Adipocyte (in vitro differentiated cells): ENCODE measurements at regions not wholly inside any gene's neighbourhood (a gene's known extent, or its start where the extent isn't known, plus 50 kb on each side); places are given as distances from the start of the nearest gene placed in this dataset.

Experiments used
- DNase-seq: peaks from one replicate; pipeline ENCODE4 v3.0.0-alpha.2; 2015; ENCODE audit warnings: low read depth
- H3K27me3 ChIP-seq: replicated peaks from 2 replicates; pipeline ENCODE4 v1.7.0; 2013; ENCODE audit warnings: mild to moderate bottlenecking, low read length, moderate library complexity; ENCODE audit not compliant: control insufficient read depth, insufficient read depth
- H3K36me3 ChIP-seq: 2 replicates; pipeline ENCODE4 v1.7.0; 2013; ENCODE audit warnings: low read length, mild to moderate bottlenecking, moderate library complexity; ENCODE audit not compliant: control insufficient read depth, insufficient read depth, severe bottlenecking
- H3K4me1 ChIP-seq: 2 replicates; pipeline ENCODE4 v1.7.0; 2013; ENCODE audit warnings: mild to moderate bottlenecking, low read length, moderate library complexity; ENCODE audit not compliant: control insufficient read depth, insufficient read depth
- H3K4me3 ChIP-seq: 2 replicates; pipeline ENCODE4 v1.7.0; 2013; ENCODE audit warnings: mild to moderate bottlenecking, low read length, moderate library complexity
- H3K9ac ChIP-seq: 2 replicates; pipeline ENCODE4 v1.7.0; 2013; ENCODE audit warnings: mild to moderate bottlenecking, low read length, moderate library complexity
- H3K9me3 ChIP-seq: 2 replicates; pipeline ENCODE4 v1.7.0; 2013; ENCODE audit warnings: mild to moderate bottlenecking, low read length, moderate library complexity; ENCODE audit not compliant: control insufficient read depth

DNA sequence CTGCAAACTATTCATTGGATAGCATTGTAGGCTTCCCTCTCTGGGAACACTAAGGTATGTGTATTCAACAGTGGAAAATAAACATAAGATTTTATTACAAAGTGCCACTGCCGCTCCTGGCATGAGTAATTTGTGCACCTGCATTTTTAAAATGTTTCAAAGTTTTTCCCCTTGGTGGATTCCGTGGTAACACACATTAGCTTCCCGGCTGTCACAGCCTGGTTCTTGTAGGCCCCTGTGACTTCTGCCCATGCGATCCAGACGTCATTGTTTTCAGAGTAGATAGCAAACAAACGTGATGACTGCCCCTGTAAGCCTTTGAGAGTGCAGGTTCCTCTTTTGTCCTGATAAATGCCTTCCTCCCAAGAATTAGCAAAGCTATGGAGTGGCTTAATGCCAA is 421.0 kb downstream of the ZNF521 start:
- no peak overlapping the region for H3K9ac ChIP-seq
- H3K36me3 ChIP-seq, result no peaks in the 10 kb centered on the region
- no peaks in the 10 kb centered on the region for H3K27me3 ChIP-seq
- no peak overlapping the region for H3K4me3 ChIP-seq
- no peak for DNase-seq
- no peaks in the 10 kb centered on the region for H3K4me1 ChIP-seq
- H3K9me3 ChIP-seq, result no peaks in the 10 kb centered on the region

DNA sequence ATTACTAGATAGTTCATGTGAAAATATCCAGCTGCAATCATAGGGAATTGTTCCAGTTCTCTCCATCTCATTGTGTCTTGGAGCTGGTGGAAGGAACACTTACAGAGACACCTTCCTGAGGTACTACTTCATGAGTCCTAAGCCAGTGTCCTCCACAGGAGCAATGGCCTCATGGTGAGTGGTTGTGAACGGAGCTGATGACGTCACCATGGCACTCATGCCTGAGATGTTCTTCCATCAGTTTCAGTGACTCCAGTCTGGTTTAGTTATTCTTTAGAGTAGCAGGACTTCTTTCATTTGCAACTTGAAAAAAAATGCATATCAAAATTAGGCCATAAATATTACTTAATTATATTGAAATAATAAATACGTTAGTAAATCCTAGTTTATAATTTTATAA is 418.6 kb downstream of the ZNF521 start:
- no peak for DNase-seq
- H3K4me3 ChIP-seq, result no peak overlapping the region
- no peaks in the 10 kb centered on the region for H3K36me3 ChIP-seq
- no peaks in the 10 kb centered on the region for H3K27me3 ChIP-seq
- H3K9ac ChIP-seq, result no peak overlapping the region
- no peaks in the 10 kb centered on the region for H3K9me3 ChIP-seq
- H3K4me1 ChIP-seq, result peaks cover 7% of the 10 kb centered on the region

DNA sequence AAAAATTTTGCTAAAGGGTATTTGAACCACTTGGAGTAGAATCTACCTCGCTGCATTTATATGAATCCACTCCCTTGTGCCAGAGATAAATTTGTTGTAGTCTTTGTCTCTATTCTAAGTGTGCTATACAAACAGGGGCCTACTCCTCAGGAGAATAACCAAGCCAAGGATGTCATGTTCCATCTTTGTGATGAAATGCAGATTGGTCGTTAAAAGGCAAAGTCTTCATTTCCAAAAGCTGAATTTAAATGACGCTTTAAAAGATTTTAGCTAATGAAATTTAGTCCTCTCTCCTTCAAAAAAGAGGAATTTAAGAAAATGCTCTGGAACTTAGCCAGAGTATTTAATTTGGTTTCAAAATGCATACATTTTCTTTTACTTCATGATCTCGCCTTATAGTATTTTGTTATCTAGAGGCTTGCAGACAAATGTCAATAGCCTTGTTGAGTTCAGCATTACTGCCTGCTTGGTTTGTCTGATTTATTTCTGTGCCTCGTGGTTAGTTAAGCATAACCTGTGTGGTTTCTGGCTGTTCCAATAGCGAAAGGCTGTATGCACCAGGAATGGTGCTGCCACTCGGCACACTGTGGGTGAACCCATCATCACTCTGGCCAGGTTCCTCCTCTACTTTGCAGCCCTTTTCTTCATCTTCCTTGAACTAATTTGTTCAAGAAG is 417.6 kb downstream of the ZNF521 start:
- DNase-seq, result no peak
- H3K36me3 ChIP-seq, result no peaks in the 10 kb centered on the region
- no peak overlapping the region for H3K4me3 ChIP-seq
- no peaks in the 10 kb centered on the region for H3K27me3 ChIP-seq
- H3K9me3 ChIP-seq, result no peaks in the 10 kb centered on the region
- H3K9ac ChIP-seq, result no peak overlapping the region
- H3K4me1 ChIP-seq, result peaks cover 7% of the 10 kb centered on the region

DNA sequence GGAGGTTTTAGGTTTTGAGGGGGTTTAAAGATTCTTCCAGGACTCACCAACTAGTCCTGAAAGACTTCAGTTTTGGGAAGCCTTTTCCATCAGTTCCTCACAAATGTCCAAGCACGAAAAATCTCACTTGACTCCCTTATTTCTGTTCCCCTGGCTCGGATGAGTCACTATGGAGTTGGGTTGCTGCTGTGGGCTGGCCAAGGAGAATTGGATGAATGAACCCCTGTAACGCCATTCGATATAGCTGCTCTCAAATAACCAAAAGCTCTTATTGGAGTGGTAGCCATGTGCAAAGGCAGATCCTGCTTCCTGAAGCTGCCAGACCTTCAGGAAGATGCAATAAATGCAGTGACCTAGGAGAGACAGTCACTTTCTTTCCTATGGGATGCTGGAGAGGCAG is 417.0 kb downstream of the ZNF521 start:
- H3K36me3 ChIP-seq, result no peaks in the 10 kb centered on the region
- H3K4me3 ChIP-seq, result no peak overlapping the region
- H3K27me3 ChIP-seq, result no peaks in the 10 kb centered on the region
- no peaks in the 10 kb centered on the region for H3K9me3 ChIP-seq
- peaks cover 7% of the 10 kb centered on the region for H3K4me1 ChIP-seq
- no peak overlapping the region for H3K9ac ChIP-seq
- DNase-seq, result no peak

DNA sequence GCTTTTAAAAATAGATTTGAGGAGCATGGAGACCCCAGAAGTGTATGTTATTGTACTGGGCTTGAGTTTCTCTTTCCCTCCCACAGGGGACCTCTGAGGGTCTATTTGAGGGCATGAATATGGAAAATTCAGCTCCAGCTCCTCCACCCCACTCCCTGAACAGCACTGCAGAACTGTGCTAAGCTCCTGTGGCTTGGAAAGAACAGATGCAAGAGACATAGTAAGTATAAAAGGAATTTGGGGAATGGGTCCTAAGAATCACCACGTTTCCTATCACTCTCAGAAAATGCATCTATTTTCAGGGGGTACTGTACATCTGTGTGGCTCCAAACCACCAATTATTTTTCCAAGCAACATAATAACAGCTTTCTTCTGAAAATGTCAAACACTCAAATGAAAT is 416.1 kb downstream of the ZNF521 start:
- H3K4me1 ChIP-seq, result peaks cover 7% of the 10 kb centered on the region
- H3K4me3 ChIP-seq, result no peak overlapping the region
- no peak for DNase-seq
- no peaks in the 10 kb centered on the region for H3K27me3 ChIP-seq
- no peaks in the 10 kb centered on the region for H3K9me3 ChIP-seq
- H3K9ac ChIP-seq, result no peak overlapping the region
- no peaks in the 10 kb centered on the region for H3K36me3 ChIP-seq

DNA sequence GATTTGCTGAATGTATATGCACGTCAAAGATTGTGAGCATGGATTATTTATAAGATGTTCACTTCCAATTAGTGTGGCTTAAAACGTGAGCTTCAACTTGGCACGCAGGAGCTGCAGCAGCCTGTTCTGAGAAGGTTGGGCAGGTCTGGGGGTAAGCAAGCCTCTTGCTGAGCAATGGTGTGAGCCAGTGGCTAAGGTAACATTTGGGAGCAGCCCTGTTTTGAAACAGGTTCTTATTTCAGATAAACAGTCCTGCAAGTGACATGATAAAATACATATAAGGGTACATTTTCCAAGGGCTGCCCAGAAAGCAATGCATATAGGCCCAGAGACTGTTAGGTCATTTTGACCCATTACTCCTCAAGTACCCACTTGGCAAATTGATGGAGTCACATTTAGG is 415.3 kb downstream of the ZNF521 start:
- H3K36me3 ChIP-seq, result no peaks in the 10 kb centered on the region
- no peak overlapping the region for H3K9ac ChIP-seq
- peaks cover 7% of the 10 kb centered on the region for H3K4me1 ChIP-seq
- H3K9me3 ChIP-seq, result no peaks in the 10 kb centered on the region
- H3K4me3 ChIP-seq, result no peak overlapping the region
- H3K27me3 ChIP-seq, result no peaks in the 10 kb centered on the region
- no peak for DNase-seq

DNA sequence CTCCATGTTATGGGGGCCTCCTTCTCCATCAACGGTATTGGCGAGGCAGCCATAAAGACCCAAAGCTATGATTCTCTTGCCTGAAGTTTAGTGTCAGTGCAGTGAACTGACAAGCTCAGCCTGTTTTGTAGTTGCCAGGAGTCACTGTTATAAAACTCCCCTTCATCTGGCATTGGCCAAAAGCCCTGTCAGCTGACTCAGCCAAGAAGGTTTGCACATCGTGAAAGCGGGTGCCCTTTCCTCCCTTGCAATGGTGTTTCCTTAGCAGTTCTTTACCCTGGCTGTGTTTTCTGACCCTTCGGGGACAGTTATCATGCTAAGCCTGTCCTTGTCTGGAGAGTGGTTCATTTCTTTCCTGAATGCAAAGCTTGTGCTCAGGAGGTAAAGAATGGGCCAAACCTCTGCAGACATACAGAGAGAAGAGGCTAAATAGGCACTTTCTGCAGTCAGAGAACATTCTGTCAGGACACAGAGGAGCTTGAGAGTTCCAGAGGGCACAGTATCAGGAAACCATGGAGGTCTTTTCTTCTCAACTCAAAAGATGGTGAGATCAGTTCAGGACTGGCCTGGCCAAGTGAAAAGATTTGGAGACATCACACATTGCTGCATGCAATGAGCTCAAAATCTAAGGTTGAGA is 414.2 kb downstream of the ZNF521 start:
- Histone ChIP-seq H3K27me3 (no peaks in the 10 kb centered on the region), H3K9me3 (no peaks in the 10 kb centered on the region)

DNA sequence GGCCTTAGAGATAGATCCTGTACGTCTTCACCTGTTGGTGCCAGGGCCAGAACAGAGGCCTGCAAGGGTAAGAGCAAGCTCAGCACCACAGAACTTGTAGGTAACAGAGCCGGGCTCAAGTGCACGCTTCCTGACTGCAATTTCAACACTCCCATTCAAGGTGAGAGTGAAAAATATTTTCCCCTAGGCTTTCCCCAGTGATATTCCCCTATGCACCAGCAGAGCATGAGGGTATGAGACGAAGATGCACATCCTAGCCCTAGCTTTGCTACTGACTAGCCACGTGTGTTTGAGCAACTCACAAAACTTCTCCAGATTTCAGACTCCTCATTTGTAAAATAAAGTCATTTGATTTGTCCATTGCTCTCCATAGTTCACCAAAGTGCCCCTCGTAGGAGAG is 411.6 kb downstream of the ZNF521 start:
- no peaks in the 10 kb centered on the region for H3K27me3 ChIP-seq
- no peaks in the 10 kb centered on the region for H3K9me3 ChIP-seq
- no peak for DNase-seq
- H3K4me1 ChIP-seq, result peaks cover 7% of the 10 kb centered on the region
- H3K9ac ChIP-seq, result no peak overlapping the region
- no peaks in the 10 kb centered on the region for H3K36me3 ChIP-seq
- no peak overlapping the region for H3K4me3 ChIP-seq

More for the DNA sequence above, 414.2 kb downstream of the ZNF521 start:
- Histone ChIP-seq H3K9ac (no peak overlapping the region), H3K36me3 (no peaks in the 10 kb centered on the region), H3K4me1 (peaks cover 7% of the 10 kb centered on the region), H3K4me3 (no peak overlapping the region)
- DNase-seq, result no peak

DNA sequence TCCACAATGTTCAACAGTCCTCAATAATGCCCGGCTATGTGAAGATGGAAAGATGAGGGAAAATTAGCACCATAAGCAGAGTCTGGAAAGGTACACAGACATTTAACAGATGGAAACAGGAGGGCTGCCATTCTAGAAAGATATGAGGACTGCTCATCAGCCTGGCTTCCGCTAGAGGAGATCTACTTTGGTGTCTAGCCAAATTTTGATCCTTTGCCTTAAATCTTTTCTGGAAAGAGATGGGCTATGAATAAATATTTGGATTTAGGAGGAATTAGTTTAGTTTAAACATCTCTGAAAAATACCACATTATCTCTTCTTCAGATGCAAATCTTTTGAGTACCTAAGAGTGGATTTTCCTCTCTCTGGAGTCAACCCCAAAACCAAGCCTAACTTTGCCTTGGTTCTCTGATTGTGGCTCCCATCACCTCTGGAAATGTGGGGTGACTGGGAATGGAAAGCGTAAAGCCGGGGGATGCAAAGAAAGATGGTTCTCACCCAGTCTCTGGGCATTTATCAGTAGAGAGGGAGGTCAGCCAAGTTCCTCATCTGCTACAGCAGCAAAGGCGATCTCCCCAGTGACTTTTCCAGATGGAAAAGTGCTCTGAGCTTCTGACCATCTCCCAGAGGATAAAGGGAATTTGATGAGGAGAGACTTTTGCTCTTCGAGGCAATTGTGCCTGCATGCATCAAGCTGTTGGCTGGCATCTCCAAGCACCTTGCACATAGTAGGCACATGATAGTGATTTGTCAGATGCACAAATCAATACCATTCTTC is 410.6 kb downstream of the ZNF521 start:
- peaks cover 7% of the 10 kb centered on the region for H3K4me1 ChIP-seq
- DNase-seq, result no peak
- no peaks in the 10 kb centered on the region for H3K36me3 ChIP-seq
- H3K4me3 ChIP-seq, result no peak overlapping the region
- H3K9ac ChIP-seq, result no peak overlapping the region
- no peaks in the 10 kb centered on the region for H3K27me3 ChIP-seq
- no peaks in the 10 kb centered on the region for H3K9me3 ChIP-seq

DNA sequence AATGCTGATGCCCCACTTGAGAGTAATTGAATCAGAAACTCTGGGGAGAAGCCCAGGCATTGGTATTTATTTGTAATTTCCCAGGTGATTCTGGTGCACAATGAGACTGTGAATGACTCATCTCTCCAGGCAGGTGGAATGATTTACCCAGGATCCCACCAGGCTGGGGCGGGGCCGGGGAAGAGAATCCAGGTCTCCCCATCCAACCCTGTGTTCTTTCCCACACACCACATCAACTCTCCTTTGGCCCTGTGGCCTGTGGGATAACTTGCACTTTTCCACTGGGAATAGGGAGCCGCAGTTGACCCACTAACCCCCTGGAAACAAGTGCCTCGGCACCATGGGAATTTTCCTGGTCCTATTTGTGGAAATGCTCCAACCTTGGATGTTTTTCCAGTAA is 409.8 kb downstream of the ZNF521 start:
- Histone ChIP-seq H3K4me3 (no peak overlapping the region), H3K9me3 (no peaks in the 10 kb centered on the region), H3K4me1 (peaks cover 7% of the 10 kb centered on the region), H3K27me3 (no peaks in the 10 kb centered on the region), H3K36me3 (no peaks in the 10 kb centered on the region), H3K9ac (no peak overlapping the region)
- DNase-seq, result no peak

DNA sequence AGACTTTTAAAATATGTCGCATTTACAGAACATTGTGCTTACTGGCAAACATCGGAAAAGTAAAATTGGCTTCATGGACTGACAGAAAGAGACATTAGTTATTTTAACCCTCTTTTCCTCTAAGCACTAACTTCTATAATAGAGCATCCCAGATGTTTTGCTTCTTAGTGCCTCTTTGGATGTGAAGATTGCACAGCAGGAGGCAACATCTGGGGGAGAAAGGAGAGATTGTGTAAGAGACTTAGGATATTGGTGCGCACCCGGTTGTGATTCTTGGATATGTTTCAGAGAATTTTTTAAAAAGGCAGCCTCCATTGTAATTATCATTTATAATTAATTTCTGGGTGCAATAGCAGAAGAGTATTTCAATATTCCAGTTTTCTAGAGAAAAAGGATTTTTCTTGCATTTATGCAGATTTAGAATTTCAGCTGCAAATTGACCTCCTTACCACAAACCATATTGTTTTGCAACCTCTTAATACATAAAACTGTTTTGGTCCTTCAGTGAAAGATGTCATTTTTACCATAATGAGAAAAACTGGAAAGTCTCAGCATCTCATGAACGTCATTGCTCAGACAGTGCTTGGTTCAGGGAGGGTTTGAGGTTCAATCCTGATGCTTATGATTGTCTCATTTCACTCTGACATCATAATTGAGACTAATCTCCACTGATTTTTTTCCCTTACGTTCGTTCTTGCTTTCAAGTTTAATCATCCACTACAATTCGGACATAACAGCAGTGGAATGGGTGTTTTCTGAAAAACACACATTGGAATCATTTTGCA is 404.3 kb downstream of the ZNF521 start:
- H3K9ac ChIP-seq, result no peak overlapping the region
- peak; percentile 31 for DNase-seq
- no peaks in the 10 kb centered on the region for H3K36me3 ChIP-seq
- no peaks in the 10 kb centered on the region for H3K27me3 ChIP-seq
- no peaks in the 10 kb centered on the region for H3K9me3 ChIP-seq
- H3K4me3 ChIP-seq, result no peak overlapping the region
- H3K4me1 ChIP-seq, result no peaks in the 10 kb centered on the region
